Left renal pelvis (tissue), 4 donors: ENCODE measurements at regions not wholly inside any gene's neighbourhood (a gene's known extent, or its start where the extent isn't known, plus 50 kb on each side); places are given as distances from the start of the nearest gene placed in this dataset.

Experiments
- DNase-seq, 4 donors: peaks; one replicate each; pipeline ENCODE4 v3.0.0-alpha.2; 2013; ENCODE audit warnings: low read depth in 4 of 4, low spot score in 3 of 4

DNA sequence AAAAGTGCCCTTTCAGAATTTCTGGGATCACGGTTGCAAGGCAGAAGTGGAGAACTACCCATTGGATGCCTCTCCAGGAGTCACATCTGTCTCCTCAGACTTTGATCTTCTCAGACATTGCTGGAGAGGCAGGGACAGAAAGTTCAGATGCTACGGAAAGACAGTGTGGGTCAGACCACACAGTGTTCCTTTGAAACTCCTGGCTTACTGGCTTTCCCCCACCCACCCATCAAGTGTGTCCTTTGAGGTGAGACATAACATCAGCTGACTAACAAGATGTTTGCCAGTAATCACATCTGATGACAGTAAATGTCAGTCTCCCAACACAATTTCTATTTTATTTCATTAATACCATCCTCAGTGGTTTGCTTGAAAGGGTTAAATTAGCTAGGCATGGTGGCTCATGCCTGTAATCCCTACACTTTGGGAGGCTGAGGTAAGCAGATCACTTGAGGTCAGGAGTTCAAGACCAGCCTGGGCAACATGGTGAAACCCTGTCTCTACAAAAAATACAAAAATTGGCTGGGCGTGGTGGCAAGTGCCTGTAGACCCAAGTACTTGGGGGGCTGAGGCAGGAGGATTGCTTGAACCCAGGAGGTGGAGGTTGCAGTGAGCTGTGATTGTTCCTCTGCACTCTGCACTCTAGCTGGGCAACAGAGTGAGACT, 67.2 kb upstream of the SNX9 start:
- no peak for DNase-seq

DNA sequence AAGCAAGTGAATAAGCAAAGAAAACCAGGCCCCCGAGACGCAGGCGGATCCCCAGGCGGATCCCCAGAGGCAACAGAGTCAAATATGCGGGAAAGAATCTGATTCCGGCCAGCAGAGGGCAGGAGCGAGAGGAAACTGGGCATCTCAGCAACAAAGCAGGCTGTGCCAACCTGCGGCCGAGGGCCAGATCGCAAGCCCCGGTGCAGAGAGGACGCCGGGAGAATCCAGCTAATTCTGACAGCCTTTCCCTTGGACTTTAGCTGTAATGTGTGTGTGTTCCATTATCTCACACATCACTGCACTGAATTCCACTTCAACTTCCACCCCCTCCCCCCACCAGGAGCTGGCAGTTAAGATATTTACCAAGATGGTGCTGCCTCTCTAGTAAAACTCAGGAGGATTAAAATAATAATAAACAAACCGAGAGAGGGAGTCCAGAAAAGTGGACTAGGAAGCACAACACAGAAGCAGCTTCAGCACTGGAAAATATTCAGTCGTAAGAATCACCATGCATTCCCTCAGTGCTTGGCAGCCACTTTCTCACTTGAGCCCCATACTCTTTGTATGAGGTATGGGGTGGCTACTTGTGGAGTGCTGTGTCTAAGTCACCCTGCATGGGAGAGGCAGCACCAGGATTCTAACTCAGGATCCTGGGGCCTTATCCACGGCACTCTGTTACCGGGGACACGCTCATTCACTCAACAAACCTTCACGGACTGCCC, 66.2 kb upstream of the SNX9 start:
- peak; percentile 64 to 77 (median 72) for DNase-seq

DNA sequence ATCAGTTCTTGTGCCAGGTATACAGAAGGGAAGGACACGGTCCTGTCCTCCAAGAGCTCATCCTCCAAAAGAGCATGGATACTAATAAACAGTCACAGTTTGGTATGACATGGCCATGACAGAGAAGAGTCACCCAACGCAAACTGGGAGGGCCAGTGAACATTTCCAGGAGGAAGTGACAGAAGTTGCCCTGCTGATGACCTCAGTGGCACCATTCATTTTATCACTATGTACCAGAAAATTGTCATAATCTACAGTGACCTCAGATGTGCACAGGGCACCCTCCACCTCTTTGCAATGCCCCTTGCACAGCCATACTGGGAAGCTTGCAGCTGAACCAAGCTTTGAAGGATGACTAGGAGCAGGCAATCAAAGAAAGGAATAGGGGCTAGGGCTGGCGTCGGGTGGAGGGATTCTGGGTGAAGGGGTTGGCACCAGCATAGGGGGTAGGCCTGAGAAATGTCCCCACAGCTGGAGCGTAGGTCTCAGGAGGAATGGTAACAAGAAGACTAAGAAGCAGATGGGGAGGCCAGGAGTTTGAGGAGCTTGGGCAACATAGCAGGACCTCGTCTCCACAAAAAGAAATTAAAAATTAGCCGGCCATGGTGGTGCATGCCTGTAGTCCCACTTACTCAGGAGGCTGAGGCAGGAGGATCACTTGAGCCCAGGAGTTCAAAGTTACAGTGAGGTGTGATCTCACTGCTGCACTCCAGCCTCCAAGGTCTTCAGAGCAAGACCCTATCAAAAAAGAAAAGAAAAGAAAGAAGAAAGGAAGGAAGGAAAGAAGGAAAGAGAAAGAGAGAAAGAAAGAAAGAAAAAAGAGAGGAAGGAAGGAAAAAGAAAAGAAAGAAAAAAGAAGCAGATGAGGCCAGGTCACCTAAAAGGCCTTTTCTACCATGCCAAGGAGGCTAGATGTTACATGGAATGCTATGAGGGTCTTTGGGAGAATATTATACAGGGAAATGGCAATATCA, 65.3 kb upstream of the SNX9 start:
- no peak for DNase-seq

DNA sequence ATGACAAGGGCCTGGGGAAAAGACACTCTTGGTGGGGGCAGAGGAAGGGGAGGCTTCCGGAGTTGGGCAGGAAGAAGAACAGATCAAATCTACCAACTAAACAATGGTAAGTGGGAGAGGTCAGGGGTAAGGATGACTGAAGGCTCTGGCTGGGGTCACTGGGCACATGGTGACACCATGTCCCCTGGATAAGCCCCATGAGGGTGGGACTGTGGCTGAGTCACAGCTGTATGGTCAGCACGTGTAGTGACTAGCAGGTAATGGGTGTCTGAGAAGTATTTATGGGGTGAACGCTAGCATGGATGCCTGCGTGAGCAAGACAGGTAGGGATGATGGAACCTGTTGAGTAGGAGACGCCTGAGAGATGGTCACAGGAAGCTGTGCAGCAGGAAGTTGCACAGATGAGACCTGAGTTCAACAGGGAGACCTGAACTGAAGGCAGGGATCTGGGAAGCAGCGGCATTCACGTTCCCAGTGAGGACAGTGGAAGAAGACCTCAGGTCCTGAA, 64.5 kb upstream of the SNX9 start:
- no peak for DNase-seq

DNA sequence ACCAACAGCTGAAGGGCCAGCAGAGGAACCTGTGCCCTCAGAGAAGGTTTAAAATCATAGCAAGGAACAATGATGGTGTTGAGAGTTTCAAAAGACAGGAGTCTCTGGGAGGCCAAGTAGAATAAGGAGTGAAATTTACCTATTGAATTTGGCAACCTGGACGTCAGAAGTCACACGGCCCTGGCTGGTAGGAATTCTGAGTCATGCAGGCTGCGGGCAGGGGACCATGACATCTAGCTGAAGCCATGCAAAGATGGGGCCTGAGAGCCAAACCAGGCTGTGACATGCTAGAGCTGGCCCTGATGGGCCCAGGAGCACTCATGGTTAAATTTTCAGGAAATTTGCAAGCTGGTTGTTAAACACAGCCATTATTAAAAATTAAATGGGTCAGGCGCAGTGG, 64.0 kb upstream of the SNX9 start:
- DNase-seq = no peak

DNA sequence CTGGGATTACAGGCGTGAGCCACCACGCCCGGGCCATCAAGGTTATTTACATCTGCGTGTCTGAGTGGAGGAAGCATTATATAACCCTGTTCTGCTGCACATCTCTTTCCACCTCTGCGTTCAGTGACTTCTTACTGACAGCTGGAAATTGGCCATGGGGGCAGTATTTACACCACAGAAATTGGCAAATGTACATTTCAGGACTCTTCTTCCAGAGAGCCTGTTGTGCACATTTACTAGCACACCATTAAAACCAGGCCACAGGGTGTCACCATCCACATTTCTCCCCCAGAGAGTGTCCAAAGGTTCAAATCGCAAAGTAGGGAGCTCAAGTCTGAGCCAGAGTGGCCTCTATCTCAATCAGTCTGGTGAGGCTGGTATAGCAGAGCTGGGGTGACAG, 62.9 kb upstream of the SNX9 start:
- DNase-seq = no peak

DNA sequence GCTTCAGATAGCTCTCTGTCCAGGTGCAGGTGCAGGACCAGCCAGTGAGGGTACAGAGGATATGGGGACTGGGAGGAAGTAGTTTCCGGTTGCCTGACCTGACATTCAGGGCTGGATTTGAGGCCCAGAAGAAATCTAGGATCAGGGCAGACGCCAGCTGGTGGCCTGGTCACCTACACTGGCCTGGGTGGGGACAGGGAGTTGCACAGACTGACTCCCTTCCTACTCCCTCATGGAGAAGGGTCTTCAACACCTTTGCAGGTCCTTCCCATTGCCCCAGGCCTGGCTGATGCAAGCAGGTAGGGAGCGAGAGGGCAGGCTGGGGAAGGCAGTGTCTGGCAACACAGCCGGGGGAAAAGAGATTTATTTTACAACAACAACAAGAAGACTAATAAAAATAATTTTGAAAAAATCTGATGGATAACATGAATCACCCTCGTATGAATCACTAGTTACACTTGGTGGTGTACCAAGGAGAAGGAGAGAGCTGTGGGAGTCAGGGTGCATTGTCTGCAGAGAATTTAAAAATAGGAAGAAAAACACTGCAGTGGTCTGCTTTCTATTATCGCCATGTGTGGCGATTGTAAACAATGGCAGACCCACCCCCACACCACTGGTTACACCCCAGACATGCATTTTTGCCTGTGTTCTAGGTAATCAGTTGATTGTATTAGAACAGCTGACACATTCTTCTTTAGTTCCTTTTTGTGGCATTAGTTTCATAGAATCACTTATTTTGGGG, 62.3 kb upstream of the SNX9 start:
- no peak for DNase-seq

DNA sequence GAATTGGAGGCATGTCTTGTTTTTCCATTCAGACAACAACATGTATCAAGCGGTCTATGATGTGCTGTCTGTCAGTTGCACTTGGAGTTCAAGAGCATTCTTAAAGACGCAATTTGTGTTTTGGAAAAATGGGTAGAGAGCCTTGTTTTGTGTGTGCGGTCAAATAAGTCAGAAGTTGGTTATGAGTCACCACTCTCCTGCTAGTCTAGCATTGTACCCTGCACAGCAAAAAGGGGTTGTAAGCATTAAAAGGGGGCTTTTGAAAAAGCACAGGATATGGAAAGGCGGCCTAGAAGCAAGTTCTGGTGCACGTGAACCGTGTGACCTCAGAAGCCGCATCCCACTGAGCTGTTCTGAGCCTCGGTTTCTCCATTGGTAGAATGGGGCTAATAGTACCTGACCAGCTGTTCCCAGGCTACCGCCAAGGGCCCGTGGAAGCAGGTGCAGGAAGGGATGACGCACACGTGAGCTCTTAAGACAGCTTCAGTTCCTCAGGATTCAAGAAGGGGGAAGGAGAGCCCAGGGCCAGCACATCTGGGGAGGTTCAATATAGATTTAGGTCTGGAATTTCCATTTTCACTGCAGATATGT, 61.6 kb upstream of the SNX9 start:
- no peak for DNase-seq

DNA sequence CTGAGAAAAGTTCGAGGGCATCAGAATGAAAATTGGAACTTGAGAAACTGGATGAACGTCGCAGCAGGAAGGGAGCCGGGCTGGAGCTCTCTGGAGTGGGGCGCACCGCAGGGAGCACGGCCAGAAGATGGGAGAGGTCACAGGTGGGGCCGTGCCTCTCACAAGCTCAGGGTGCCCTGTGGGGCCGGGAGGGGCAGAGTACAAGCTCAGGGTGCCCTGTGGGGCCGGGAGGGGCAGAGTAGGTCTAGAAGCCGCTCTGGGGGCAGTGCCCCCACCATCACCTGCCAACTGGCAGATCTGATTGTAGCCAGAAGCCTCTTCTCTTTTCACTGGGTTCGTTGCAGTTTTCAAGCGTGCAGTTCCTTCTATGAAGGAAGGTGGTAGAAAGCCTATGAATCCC, 61.1 kb upstream of the SNX9 start:
- no peak for DNase-seq

DNA sequence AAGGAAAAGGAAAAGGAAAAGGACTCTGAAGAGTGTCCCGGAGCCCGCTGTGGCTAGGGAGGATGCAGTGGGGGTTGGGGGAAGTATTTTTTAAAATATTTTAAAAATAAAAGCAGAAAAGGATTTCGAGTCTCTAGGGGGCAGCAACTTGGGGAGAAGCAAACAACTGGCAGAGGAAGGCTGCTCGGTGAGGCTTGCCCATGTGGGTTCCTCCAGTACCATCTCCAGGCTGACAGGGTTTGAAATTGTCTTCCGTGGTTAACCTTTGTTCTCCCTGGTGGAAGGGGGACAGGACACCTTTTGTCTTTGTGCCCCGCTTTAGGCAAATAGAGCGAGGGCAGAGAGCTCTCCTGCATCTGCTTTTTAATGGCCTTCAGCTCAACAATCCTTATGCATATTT, 60.4 kb upstream of the SNX9 start:
- no peak for DNase-seq

DNA sequence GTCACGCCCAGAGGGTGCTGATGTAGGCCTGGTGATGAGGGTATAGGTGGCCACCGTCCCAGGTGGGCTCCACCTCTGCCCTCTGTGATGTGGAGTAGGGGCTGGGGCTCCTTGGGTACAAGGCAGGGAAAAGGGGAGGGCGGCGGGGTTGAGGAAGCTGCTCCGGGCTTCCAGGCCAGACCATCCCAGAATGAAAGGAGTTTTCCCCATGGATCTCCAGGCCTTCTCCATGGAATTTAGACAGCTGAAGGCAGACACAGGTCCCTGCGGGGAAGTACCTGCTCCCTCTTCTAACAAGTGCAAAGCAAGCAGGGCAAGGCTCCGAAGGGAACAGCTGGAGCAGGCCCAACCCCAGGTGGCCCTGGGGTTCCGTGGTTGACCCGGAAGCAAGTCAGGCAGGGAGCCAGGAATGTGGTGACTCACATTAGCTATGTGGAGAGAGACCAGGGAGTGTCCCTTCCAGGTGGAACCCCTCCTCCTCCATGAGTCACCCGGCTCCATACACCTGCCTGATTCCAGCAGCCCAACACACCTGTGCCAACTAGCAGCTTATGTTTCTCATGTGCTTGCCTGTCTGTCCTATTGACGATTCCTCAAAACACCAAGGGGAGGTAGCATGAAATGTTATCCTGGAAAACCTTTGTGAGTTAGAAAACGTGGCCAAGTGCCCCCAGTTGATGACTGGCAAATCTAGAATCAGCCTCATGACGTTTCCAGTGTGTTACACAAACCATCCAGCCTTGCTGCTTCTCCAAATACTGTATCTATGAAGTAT, 59.7 kb upstream of the SNX9 start:
- DNase-seq = peak in 2 of 4 donors; percentile 58 to 66

DNA sequence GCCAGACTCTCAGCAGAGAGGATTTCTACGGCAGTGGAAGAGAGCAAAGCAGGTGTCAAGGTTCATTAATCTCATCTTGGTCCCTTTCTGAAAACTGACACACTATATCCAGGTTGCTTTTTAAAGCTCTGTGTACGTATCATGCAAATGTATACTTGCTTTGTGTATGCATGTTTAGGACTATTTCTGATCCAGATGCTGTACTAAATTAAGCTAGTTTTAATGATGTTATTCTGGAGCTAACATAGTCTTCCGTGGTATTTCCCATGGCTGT, 59.2 kb upstream of the SNX9 start:
- DNase-seq = no peak

DNA sequence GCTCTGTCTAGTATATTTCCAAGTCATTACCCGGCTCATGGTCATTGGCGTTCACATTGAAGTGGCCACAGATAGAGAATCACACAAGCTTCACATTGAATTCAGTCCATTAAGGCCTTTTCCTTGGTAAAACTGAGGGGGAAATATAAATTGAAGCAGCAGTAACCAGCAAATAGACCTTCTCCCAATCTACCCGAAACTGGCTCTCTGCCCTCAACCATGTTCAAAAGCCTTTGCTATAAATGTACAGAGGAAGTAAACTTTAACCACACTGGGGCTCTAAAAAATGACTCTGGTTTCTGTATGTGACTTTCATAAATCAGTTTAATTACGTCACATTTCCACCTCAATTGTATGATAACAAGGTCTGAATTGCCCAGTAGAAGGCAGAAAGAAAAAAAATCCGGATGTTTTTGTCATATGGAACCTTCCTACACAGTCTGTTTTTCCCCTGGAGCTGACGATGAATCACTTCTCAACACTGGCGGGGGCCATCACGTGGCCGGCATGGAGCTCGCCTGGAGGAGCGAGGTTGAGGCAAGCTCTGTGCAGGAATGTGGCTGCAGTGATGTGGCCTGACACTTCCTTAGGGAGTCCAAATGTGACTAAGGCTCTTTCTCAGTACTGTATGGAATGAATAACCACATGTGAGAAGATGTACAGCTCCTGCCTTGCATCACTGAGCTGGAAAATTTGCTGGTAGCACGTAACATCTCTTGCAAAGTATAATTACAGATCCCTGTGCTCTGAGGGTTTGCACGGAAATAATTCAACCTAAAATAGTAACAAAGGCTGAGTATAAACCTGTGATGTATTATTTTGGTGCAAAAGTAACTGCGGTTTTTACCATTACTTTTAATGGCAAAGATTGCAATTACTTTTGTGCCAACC, 58.6 kb upstream of the SNX9 start:
- DNase-seq = peak; percentile 68 to 79 (median 74)

DNA sequence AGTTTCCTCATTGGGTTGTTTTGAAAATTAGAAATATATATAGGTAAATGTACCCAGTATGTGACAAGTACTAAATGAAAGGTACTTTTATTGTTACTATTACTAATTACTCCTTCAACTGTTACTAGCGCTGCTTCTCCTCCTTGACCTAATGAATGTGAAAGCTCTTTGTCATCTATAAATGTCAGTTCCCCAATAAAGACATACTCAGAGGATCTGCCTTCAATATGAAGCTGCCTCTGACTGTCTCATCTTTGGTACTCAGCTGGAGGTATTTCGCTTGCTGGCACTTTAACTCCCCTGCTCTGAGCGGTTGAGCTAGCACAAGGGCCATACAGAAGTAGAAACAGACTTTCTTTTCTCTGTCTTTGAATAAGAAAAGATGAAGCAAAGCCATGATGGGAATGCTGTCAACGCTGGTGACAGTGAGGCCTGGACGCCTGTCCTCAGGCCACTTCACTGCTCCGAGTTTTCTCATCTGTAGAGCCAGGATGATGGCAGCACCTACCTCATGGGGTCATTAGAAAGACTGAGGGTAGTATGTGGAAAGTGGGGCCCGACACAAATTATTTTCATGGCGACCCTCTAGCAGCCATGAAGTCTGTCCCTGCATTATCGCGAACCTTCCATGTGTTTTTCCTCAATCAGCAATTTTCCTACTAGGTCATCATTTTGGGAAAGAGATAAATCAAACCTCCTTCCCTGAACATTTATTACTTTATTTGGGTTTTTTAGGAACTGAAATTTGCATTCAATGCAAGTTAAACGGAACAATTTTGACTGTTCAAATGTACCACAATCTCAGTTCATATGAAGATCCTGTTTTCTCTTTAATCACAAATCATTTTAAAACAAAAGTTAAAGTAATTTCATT, 55.9 kb upstream of the SNX9 start:
- DNase-seq = no peak

DNA sequence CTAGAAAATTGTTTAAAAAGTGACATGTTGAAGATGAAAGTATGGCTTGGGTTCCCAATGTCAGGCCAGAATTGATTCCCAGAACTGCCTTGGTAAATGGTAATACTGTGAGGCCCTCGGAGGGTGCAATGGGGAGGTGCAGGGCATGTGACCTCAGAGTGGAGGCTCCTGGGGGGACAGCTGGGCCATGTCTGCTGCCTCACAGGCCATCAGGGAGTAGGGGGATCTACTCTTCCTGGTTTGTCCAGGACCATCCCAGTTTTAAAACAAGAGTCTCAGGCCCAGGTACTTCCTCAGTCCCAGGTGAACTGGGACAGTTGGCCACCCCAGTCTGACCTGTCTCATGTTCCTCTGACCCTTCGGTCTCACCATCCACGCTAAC, 55.3 kb upstream of the SNX9 start:
- no peak for DNase-seq

DNA sequence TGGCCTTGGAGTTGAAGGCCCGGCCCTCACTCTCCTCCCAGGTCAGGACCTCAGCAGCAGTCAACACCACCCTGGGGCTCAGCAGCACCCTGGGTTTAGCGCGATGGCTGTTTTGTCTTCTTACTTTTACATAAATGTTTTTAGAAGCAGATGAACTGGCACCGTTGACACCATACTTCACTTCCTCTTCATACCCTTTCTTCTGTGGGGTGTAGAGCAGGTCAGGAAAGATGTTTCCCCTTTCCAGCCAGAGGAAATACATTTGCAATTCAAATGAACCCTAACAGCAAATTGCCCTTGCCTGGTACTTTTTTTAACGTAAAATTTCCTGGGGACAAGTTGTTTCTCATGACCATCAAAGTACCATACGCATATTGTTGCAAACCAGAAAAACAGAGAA, 54.7 kb upstream of the SNX9 start:
- no peak for DNase-seq

DNA sequence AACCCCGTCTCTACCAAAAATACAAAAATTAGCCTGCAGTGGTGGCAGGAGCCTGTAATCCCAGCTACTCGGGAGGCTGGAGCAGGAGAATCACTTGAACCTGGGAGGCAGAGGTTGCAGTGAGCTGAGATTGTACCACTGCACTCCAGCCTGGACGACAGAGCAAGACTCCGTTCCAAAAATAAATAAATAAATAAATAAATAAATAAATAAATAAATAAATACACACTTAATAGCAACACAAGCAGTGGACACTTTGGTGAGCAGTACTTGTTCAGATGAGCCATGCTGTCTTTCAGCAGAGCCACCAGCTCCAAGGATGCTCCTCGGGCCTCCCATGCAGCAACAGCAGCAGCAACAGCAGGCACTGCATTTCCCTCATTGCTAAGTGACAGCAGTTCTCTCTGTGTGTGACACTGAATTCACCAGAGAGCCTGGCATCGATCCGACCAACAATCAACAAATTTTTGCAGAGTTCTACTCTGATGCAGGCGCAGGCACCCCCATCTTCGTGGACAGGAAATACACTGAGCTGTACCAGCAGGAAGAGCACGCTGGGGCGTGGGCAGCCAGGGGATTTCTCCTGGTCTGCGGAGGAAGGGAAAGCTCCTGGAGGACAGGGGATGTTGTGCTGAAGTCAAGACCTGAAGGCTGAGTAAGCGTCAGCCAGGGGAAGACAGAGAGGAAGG, 54.0 kb upstream of the SNX9 start:
- no peak for DNase-seq
